ENCODE measurements at regions not wholly inside any gene's neighbourhood (a gene's known extent, or its start where the extent isn't known, plus 50 kb on each side); places are given as distances from the start of the nearest gene placed in this dataset.
"Not testable (repeated sequence)": the region's sequence is repeated elsewhere in the genome, so short reads cannot be mapped to it uniquely, and the experiment has no call there.

GRCh38 chr1:95167503-95167902 lies 50.3 kb downstream of the TLCD4 start:
- H3K36me3 ChIP-seq (replicated peaks); in situ Hi-C loops (cut with HindIII; ENCODE audit: low pct_ligation_motif_present, low sequenced_read_pairs); H3K27me3 ChIP-seq (replicated peaks); H3K27ac ChIP-seq; H3K4me3 ChIP-seq (ENCODE audit: low read depth, low read length): not testable (repeated sequence)
- peak; percentile 45 for DNase-seq

GRCh38 chr1:95168028-95168427 lies 50.9 kb downstream of the TLCD4 start:
- H3K36me3 ChIP-seq (replicated peaks), result no peaks in the 10 kb centered on the region

GRCh38 chr1:95168761-95169351 lies 51.7 kb downstream of the TLCD4 start:
- H3K27me3 ChIP-seq (replicated peaks), result no peaks in the 10 kb centered on the region
- DNase-seq, result no peak
- no peak overlapping the region for H3K4me3 ChIP-seq (ENCODE audit: low read depth, low read length)
- in situ Hi-C loops (cut with HindIII; ENCODE audit: low pct_ligation_motif_present, low sequenced_read_pairs), result no loop called here
- no peak for TF ChIP-seq CTCF (IDR thresholded peaks at IDR 0.05; ENCODE audit: low read depth, low read length, missing control alignments)
- H3K27ac ChIP-seq, result no peak overlapping the region
- H3K36me3 ChIP-seq (replicated peaks), result no peaks in the 10 kb centered on the region

More at GRCh38 chr1:95168028-95168427, 50.9 kb downstream of the TLCD4 start:
- in situ Hi-C loops (cut with HindIII; ENCODE audit: low pct_ligation_motif_present, low sequenced_read_pairs), result no loop called here
- no peak for DNase-seq
- no peak for TF ChIP-seq CTCF (IDR thresholded peaks at IDR 0.05; ENCODE audit: low read depth, low read length, missing control alignments)
- Histone ChIP-seq H3K4me3 (ENCODE audit: low read depth, low read length) (no peak overlapping the region), H3K27ac (no peak overlapping the region), H3K27me3 (replicated peaks) (no peaks in the 10 kb centered on the region)

- in situ Hi-C loops (cut with HindIII; ENCODE audit: low pct_ligation_motif_present, low sequenced_read_pairs), result no loop called here
- no peaks in the 10 kb centered on the region for H3K27me3 ChIP-seq (replicated peaks)
- no peak overlapping the region for H3K4me3 ChIP-seq (ENCODE audit: low read depth, low read length)
- H3K36me3 ChIP-seq (replicated peaks), result no peaks in the 10 kb centered on the region
- DNase-seq, result no peak
- no peak overlapping the region for H3K27ac ChIP-seq
- TF ChIP-seq CTCF (IDR thresholded peaks at IDR 0.05; ENCODE audit: low read depth, low read length, missing control alignments), result no peak
These were observed 52.4 kb downstream of the TLCD4 start for GRCh38 chr1:95169548-95169947.

GRCh38 chr1:95171270-95172245 lies 54.4 kb downstream of the TLCD4 start:
- no peak overlapping the region for H3K27ac ChIP-seq
- H3K27me3 ChIP-seq (replicated peaks), result no peaks in the 10 kb centered on the region
- no peak for TF ChIP-seq CTCF (IDR thresholded peaks at IDR 0.05; ENCODE audit: low read depth, low read length, missing control alignments)
- in situ Hi-C loops (cut with HindIII; ENCODE audit: low pct_ligation_motif_present, low sequenced_read_pairs), result no loop called here
- H3K36me3 ChIP-seq (replicated peaks), result no peaks in the 10 kb centered on the region
- DNase-seq, result no peak
- H3K4me3 ChIP-seq (ENCODE audit: low read depth, low read length), result no peak overlapping the region

GRCh38 chr1:95176861-95177260 lies 57.1 kb upstream of the RWDD3 start:
- in situ Hi-C loops (cut with HindIII; ENCODE audit: low pct_ligation_motif_present, low sequenced_read_pairs), result no loop called here
- DNase-seq, result no peak

More at GRCh38 chr1:95176861-95177260, 57.1 kb upstream of the RWDD3 start:
- no peak overlapping the region for H3K27ac ChIP-seq
- no peaks in the 10 kb centered on the region for H3K36me3 ChIP-seq (replicated peaks)
- H3K4me3 ChIP-seq (ENCODE audit: low read depth, low read length), result no peak overlapping the region
- no peak for TF ChIP-seq CTCF (IDR thresholded peaks at IDR 0.05; ENCODE audit: low read depth, low read length, missing control alignments)
- no peaks in the 10 kb centered on the region for H3K27me3 ChIP-seq (replicated peaks)
